SIG-M5 (cell line): ENCODE measurements at regions not wholly inside any gene's neighbourhood (a gene's known extent, or its start where the extent isn't known, plus 50 kb on each side); places are given as distances from the start of the nearest gene placed in this dataset.
A peak's percentile ranks its signal among the peaks of the same experiment; 100 is the strongest.

ENCODE experiments used
- DNase-seq: peaks from one replicate; lab custom pipeline; 2025; lab: John Stamatoyannopoulos, UW

DNA sequence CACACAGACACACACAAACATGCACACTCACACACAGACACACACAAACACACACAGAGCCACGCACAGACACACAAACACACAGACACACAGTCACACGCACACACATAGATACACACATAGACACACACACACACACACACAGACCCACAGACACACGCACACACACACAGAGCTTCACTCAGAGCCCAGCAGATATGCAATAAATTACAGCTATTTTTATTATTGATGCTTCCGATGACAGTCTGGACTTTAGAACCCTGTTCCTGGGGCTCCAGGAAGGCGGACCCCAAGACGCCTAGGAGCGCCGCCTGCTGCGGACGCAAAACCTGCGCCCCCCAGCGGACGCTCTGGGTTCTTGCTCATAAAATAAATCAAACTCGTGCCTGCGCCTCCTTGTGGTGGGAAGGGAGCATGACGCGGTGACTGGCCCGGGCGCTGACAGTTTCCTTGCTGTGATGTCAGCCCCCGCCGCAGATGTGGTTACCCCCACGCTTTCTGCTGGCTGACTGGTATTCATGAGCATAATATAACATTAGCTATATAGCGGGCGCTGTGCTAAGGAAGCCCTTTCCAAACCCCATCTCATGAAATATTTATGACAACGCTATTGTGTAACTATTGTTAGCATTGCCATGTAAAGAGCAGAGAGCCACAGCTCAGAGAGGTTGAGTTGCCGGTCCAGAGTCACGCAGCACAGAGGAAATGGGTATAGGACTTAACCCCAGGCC lies 64.4 kb upstream of the TM9SF2 start:
- DNase-seq, result peak; percentile 88

DNA sequence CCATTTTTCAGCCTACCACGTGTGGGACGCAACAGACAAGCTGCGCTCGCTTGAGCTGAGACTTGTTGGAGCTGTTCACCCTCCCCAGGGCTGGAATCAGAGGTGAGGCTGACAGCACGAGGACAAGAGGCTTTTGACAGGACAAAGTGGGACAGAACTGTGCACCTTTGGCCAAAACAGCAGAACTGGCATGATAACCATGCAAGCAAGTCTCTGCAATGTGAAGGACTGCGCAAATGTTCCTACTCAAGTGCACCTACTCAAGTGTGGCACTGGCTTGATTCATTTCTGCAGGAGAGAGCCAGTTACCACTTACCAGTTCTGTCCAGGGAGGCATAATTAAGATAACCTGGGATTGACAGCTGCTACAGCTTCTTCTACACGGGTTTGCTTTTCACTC lies 62.2 kb upstream of the TM9SF2 start:
- DNase-seq, result no peak

DNA sequence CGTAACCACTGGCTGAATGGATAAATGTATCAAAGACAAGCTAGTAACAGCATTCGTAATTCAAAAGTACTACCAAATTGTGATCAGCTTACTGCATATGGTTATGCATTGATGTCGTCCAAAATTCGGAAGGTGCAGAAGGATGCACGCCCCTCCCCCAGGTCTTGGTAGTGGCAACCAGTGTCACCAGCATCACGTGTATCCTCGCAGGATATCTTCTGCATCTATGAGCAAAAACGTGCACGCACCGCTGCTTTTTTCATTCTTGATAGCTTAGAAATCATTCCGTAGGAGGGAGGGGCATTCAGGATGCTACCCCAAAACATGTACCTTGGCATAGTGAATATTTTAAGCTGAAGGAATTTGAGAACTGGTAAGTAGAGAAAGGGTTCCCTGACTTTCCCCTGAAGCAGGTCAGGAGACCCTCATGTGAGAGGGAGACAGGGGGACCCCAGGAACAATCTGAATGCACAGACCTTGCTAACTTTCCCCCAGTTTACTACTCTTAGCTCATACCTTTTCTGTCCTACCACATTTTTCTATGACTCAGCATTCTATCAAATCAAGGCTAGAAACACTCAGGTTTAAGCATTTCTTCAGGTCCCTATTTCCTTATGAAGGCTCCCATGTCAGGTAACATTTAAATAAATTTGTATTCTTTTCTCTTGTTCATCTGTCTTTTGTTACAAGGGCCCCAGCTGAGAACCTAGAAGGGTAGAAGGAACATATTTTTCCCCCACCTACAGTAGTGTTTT lies 61.2 kb upstream of the TM9SF2 start:
- DNase-seq, result no peak

- no peak for DNase-seq
Measured at GRCh38 chr13:99442273-99442895, 58.9 kb upstream of the TM9SF2 start.

- DNase-seq, result no peak
Measured at GRCh38 chr13:99446242-99446641, 55.0 kb upstream of the TM9SF2 start.

DNA sequence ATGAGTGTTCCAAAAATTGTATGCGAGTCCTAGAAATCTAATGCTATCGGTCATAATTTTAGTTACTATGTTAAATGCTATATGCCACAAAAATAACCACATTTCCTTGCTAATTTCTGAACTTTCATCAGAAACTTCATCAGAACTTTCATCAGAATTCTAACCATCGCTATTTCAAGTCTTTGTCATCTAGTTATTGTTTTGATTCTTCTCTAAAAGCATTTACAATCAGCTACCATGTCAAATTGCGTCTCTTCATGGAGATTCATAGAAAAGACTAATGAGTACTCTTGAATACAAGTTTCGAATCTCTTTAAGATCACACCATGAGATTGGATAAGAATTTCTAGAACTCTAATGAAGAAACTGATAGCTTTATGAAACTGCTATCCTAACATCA lies 52.7 kb upstream of the TM9SF2 start:
- DNase-seq, result no peak

DNA sequence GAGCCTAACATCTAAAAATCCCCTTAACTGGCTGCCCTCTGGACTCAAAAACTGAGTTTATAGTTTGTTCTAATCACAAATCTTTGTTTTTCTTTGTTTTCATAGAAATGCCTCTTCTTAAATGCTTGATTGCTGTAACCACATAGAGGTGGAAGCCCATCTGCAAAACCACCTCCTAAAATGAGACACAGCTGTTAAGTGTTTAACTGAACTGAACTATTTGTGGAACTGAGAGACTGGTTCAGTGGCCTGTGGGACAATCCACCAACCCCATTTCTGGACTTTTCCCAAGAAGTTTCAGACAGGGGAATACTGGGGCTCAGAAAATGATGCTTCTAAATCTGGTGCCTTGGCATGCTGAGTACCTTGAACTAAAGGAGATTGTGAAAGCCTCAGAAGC lies 50.9 kb upstream of the TM9SF2 start:
- no peak for DNase-seq
